ENCODE measurements at regions not wholly inside any gene's neighbourhood (a gene's known extent, or its start where the extent isn't known, plus 50 kb on each side); places are given as distances from the start of the nearest gene placed in this dataset.

GRCh38 chr22:45097061-45097460, 66.7 kb upstream of the NUP50 start:
- H3K36me3 ChIP-seq (replicated peaks; ENCODE audit: insufficient read depth, low read depth), result no peaks in the 10 kb centered on the region
- 85% methylated on average over 3 of the region's 3 CpGs for WGBS (ENCODE audit: low lambda C conversion rate, missing lambda C conversion rate)
- no peak overlapping the region for H3K27ac ChIP-seq
- no peaks in the 10 kb centered on the region for H3K27me3 ChIP-seq
- no peak overlapping the region for H3K4me3 ChIP-seq
- H3K4me2 ChIP-seq, result no peak overlapping the region
- DNase-seq (ENCODE audit: low spot score), result no peak
- H2AFZ ChIP-seq, result no peak overlapping the region
- H3K9me2 ChIP-seq (replicated peaks; ENCODE audit: insufficient read depth), result no peaks in the 10 kb centered on the region
- H3K79me2 ChIP-seq, result no peaks in the 10 kb centered on the region
- no peaks in the 10 kb centered on the region for H4K20me1 ChIP-seq (ENCODE audit: insufficient read depth, poor library complexity, severe bottlenecking)
- TF ChIP-seq EZH2 (IDR thresholded peaks at IDR 0.05; ENCODE audit: borderline replicate concordance) (no peak), CTCF (IDR thresholded peaks at IDR 0.05; ENCODE audit: poor library complexity) (no peak), EZH2phosphoT487 (IDR thresholded peaks at IDR 0.05; ENCODE audit: low read depth, severe bottlenecking, unreplicated experiment) (no peak)
- no peaks in the 10 kb centered on the region for H3K9me3 ChIP-seq (ENCODE audit: low read depth)
- H3K4me1 ChIP-seq (ENCODE audit: insufficient read depth), result no peaks in the 10 kb centered on the region

GRCh38 chr22:45098056-45098455, 65.7 kb upstream of the NUP50 start:
- Histone ChIP-seq H3K27ac (no peak overlapping the region), H3K4me2 (no peak overlapping the region), H3K36me3 (replicated peaks; ENCODE audit: insufficient read depth, low read depth) (no peaks in the 10 kb centered on the region), H2AFZ (no peak overlapping the region), H3K79me2 (no peaks in the 10 kb centered on the region), H4K20me1 (ENCODE audit: insufficient read depth, poor library complexity, severe bottlenecking) (no peaks in the 10 kb centered on the region), H3K4me3 (no peak overlapping the region), H3K4me1 (ENCODE audit: insufficient read depth) (no peaks in the 10 kb centered on the region), H3K9me2 (replicated peaks; ENCODE audit: insufficient read depth) (no peaks in the 10 kb centered on the region), H3K9me3 (ENCODE audit: low read depth) (no peaks in the 10 kb centered on the region), H3K27me3 (no peaks in the 10 kb centered on the region)
- TF ChIP-seq EZH2phosphoT487 (IDR thresholded peaks at IDR 0.05; ENCODE audit: low read depth, severe bottlenecking, unreplicated experiment) (no peak), CTCF (IDR thresholded peaks at IDR 0.05; ENCODE audit: poor library complexity) (no peak), EZH2 (IDR thresholded peaks at IDR 0.05; ENCODE audit: borderline replicate concordance) (no peak)
- DNase-seq (ENCODE audit: low spot score), result no peak
- WGBS (ENCODE audit: low lambda C conversion rate, missing lambda C conversion rate), result 98% methylated on average over 8 of the region's 8 CpGs

- WGBS (ENCODE audit: low lambda C conversion rate, missing lambda C conversion rate), result 91% methylated on average over 8 of the region's 9 CpGs
- Histone ChIP-seq H3K9me2 (replicated peaks; ENCODE audit: insufficient read depth) (no peaks in the 10 kb centered on the region), H3K9me3 (ENCODE audit: low read depth) (no peaks in the 10 kb centered on the region), H3K4me2 (no peak overlapping the region), H2AFZ (no peak overlapping the region), H3K4me1 (ENCODE audit: insufficient read depth) (no peaks in the 10 kb centered on the region), H3K27ac (no peak overlapping the region), H3K79me2 (no peaks in the 10 kb centered on the region), H3K4me3 (no peak overlapping the region), H3K36me3 (replicated peaks; ENCODE audit: insufficient read depth, low read depth) (no peaks in the 10 kb centered on the region), H4K20me1 (ENCODE audit: insufficient read depth, poor library complexity, severe bottlenecking) (no peaks in the 10 kb centered on the region), H3K27me3 (no peaks in the 10 kb centered on the region)
- DNase-seq (ENCODE audit: low spot score), result no peak
- TF ChIP-seq EZH2phosphoT487 (IDR thresholded peaks at IDR 0.05; ENCODE audit: low read depth, severe bottlenecking, unreplicated experiment) (no peak), EZH2 (IDR thresholded peaks at IDR 0.05; ENCODE audit: borderline replicate concordance) (no peak), CTCF (IDR thresholded peaks at IDR 0.05; ENCODE audit: poor library complexity) (no peak)
These were observed 63.8 kb upstream of the NUP50 start for GRCh38 chr22:45099961-45100360.

Measured in hepatocyte (in vitro differentiated cells).